ENCODE measurements at regions not wholly inside any gene's neighbourhood (a gene's known extent, or its start where the extent isn't known, plus 50 kb on each side); places are given as distances from the start of the nearest gene placed in this dataset.

- Histone ChIP-seq H3K27me3 (no peaks in the 10 kb centered on the region), H3K36me3 (no peaks in the 10 kb centered on the region), H3K4me1 (no peaks in the 10 kb centered on the region), H3K9me3 (no peaks in the 10 kb centered on the region), H3K27ac (no peak overlapping the region), H3K4me3 (no peak overlapping the region)
- TF ChIP-seq, protein P1, sequence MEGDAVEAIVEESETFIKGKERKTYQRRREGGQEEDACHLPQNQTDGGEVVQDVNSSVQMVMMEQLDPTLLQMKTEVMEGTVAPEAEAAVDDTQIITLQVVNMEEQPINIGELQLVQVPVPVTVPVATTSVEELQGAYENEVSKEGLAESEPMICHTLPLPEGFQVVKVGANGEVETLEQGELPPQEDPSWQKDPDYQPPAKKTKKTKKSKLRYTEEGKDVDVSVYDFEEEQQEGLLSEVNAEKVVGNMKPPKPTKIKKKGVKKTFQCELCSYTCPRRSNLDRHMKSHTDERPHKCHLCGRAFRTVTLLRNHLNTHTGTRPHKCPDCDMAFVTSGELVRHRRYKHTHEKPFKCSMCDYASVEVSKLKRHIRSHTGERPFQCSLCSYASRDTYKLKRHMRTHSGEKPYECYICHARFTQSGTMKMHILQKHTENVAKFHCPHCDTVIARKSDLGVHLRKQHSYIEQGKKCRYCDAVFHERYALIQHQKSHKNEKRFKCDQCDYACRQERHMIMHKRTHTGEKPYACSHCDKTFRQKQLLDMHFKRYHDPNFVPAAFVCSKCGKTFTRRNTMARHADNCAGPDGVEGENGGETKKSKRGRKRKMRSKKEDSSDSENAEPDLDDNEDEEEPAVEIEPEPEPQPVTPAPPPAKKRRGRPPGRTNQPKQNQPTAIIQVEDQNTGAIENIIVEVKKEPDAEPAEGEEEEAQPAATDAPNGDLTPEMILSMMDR (IDR thresholded peaks at IDR 0.05): no peak
- TF ChIP-seq POLR2A (IDR thresholded peaks at IDR 0.05) (no peak), POLR2AphosphoS5 (IDR thresholded peaks at IDR 0.05; ENCODE audit: insufficient read depth in 1 of 2, low read depth in 1 of 2) (no peak)
- intact Hi-C loops (cut with DNase I): loop anchor here (5.0 kb wide), 1 partner anchor 316 kb away; no protein-coding TSS in a partner anchor
- DNase-seq (ENCODE audit: extremely low spot score in 2 of 2): no peak
These were observed 181.8 kb upstream of the NT5C1B start for GRCh38 chr2:18771212-18771611.

DNA sequence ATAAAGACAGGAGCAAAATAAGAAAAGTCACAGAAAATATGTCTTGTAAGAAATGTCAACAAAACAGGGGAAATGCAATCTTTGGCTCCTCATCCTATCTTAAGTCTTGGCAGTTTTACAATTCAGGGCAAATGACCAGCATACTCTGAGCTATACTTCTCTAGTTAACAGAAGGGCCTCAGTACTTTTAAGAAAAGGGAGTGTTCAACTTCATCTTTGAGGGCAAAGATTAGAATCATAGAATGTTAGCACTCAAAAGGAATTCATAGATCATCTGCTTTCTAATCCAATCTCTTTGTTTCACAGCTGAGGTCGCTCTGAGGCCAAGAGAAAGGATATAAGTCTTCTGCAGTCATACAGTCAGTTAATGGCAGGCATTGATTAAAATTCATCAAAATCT, 174.0 kb upstream of the NT5C1B start:
- Histone ChIP-seq H3K27me3 (no peaks in the 10 kb centered on the region), H3K4me3 (no peak overlapping the region), H3K27ac (no peak overlapping the region), H3K9me3 (no peaks in the 10 kb centered on the region), H3K4me1 (no peaks in the 10 kb centered on the region), H3K36me3 (no peaks in the 10 kb centered on the region)
- TF ChIP-seq, protein P1 (IDR thresholded peaks at IDR 0.05): no peak
- TF ChIP-seq POLR2A (IDR thresholded peaks at IDR 0.05): no peak
- intact Hi-C loops (cut with DNase I): no loop called here
- DNase-seq (ENCODE audit: extremely low spot score in 2 of 2): no peak

GRCh38 chr2:18762667-18763066, 173.3 kb upstream of the NT5C1B start:
- intact Hi-C loops (cut with DNase I): no loop called here
- Histone ChIP-seq H3K36me3 (no peaks in the 10 kb centered on the region), H3K4me1 (no peaks in the 10 kb centered on the region), H3K27me3 (no peaks in the 10 kb centered on the region), H3K4me3 (no peak overlapping the region), H3K9me3 (no peaks in the 10 kb centered on the region), H3K27ac (no peak overlapping the region)
- DNase-seq (ENCODE audit: extremely low spot score in 2 of 2): no peak
- TF ChIP-seq, protein P1 (IDR thresholded peaks at IDR 0.05): no peak
- TF ChIP-seq POLR2AphosphoS5 (IDR thresholded peaks at IDR 0.05; ENCODE audit: insufficient read depth in 1 of 2, low read depth in 1 of 2) (no peak), POLR2A (IDR thresholded peaks at IDR 0.05) (no peak)

GRCh38 chr2:18754286-18754685, 164.9 kb upstream of the NT5C1B start:
- intact Hi-C loops (cut with DNase I): no loop called here

GRCh38 chr2:18753722-18754121, 164.4 kb upstream of the NT5C1B start:
- no peaks in the 10 kb centered on the region for H3K36me3 ChIP-seq
- intact Hi-C loops (cut with DNase I): loop anchor here (2.0 kb wide), 1 partner anchor 607 kb away; no protein-coding TSS in a partner anchor

More at GRCh38 chr2:18754286-18754685, 164.9 kb upstream of the NT5C1B start:
- Histone ChIP-seq H3K36me3 (no peaks in the 10 kb centered on the region), H3K4me3 (no peak overlapping the region), H3K4me1 (no peaks in the 10 kb centered on the region), H3K27ac (no peak overlapping the region), H3K27me3 (no peaks in the 10 kb centered on the region), H3K9me3 (no peaks in the 10 kb centered on the region)
- no peak for DNase-seq (ENCODE audit: extremely low spot score in 2 of 2)
- TF ChIP-seq POLR2AphosphoS5 (IDR thresholded peaks at IDR 0.05; ENCODE audit: insufficient read depth in 1 of 2, low read depth in 1 of 2) (no peak), POLR2A (IDR thresholded peaks at IDR 0.05) (no peak)
- TF ChIP-seq, protein P1 (IDR thresholded peaks at IDR 0.05): no peak

More at GRCh38 chr2:18753722-18754121, 164.4 kb upstream of the NT5C1B start:
- H3K9me3 ChIP-seq: no peaks in the 10 kb centered on the region
- no peaks in the 10 kb centered on the region for H3K4me1 ChIP-seq
- no peak overlapping the region for H3K27ac ChIP-seq
- DNase-seq (ENCODE audit: extremely low spot score in 2 of 2): no peak
- H3K4me3 ChIP-seq: no peak overlapping the region
- no peaks in the 10 kb centered on the region for H3K27me3 ChIP-seq
- no peak for TF ChIP-seq POLR2AphosphoS5 (IDR thresholded peaks at IDR 0.05; ENCODE audit: insufficient read depth in 1 of 2, low read depth in 1 of 2)
- no peak for TF ChIP-seq POLR2A (IDR thresholded peaks at IDR 0.05)
- TF ChIP-seq, protein P1 (IDR thresholded peaks at IDR 0.05): no peak

Data from vagina (tissue), 2 donors.